Stimulated activated CD4-positive, alpha-beta T cell treated with anti-CD3 and anti-CD28 coated beads, Interleukin-1b, Interleukin-23, amount 100 ng/mL, for 24 hours (primary cell): ENCODE measurements at regions not wholly inside any gene's neighbourhood (a gene's known extent, or its start where the extent isn't known, plus 50 kb on each side); places are given as distances from the start of the nearest gene placed in this dataset.

Source experiments
- DNase-seq, 4 experiments: peaks; one replicate each; pipeline ENCODE4 v3.0.0-alpha.2; 2020; ENCODE audit warnings: low read depth in 4 of 4, low spot score in 1 of 4

DNA sequence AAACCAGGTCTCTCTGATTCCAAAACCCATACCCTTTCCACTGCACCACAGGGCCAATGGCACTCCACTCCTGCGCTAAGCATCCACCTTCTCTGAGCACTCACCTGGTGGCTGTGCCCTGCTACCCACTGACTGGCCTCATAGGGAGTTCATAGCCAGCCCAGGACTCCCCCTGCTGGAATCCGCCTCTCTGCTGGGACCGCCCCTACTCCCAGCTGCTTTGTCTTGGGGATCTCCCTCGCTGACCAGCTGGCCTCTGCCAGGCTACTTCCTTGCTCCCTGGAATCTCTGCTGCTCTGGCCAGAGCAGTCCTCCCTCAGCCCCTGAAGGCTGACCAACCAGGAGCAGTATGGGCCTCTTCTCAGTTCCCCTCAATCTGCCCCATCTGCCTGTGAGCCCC, 129.7 kb downstream of the FAXC start:
- DNase-seq, result no peak

- DNase-seq, result no peak
Measured at GRCh38 chr6:99216959-99217358, 132.5 kb downstream of the FAXC start.

GRCh38 chr6:99195986-99196655, 153.4 kb downstream of the FAXC start:
- DNase-seq, result no peak

DNA sequence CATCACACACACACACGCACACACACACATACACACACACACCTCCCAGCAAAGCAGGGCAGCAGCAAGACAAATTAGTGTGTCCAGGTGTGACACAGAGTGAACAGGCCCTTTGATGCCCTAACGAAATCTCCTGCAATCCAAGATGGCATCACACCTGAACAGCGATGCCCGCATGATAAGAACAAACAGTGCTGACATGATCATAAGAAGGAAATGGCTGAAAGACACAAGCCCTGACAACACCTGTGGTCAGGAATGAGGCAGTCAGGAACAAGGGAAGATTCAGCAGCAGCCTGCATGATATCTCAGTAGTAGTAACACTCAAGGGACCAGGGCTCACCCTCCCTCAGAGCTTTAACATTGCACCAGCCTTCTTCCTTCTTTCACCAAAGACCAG, 156.9 kb downstream of the FAXC start:
- no peak for DNase-seq

- DNase-seq, result peak in 1 of 4 experiments; percentile 15
Measured at GRCh38 chr6:99189823-99190721, 159.4 kb downstream of the FAXC start.

DNA sequence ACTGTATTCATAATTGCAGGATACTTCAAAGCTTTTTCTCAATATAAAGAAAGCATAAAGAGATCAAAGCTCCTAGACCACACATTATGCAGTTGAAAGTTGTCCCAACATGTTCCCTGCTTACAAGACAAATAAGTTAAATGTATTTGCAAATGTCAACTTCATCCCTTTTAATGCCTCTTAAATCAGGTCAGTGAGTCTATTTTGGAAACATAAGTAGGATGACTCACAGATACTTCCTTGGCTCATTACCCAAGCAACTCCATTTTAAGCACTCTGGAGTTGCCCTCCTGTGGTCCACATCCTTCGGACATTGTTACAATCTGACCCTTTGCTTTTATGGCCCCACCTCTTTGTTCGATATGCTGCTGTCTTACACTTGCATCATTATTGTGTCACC, 162.0 kb downstream of the FAXC start:
- no peak for DNase-seq

DNA sequence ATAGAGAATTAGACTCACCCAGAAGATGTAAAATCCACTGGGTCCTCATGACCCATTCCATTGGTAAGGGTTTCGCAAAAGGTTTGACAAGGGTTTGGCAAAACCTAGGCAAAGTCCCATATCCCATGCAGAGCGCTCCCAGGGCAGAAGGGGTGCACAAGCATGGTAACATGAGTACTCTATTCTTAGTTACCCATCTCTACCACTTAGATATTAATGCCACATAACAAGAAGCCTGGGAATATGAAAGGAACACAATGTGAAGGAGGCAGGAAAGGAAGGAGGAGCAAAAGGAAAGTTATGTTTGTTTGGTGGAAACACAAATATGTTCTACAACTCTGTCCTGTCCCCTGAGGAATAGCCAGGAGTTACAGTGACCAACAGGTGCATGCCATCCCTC, 163.1 kb downstream of the FAXC start:
- no peak for DNase-seq

DNA sequence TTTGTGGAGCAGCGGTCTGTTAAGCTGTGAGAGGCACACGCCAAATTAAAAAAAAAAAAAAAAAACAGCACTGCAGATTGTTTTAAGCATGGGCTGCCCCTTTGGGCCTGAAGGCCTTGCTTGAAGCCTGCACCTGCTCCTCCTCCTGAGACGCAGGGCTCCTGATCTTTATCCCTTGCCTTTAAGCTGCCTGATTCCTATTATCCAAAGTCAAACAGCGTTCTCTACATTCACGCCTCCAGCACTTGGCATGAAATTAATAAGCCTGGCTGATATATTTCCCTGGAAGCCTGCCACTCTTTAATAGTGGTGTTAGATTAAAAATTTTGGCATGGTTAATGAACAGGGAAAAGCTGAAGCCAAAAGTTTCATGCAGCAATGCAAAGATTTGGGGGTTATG, 163.9 kb downstream of the FAXC start:
- no peak for DNase-seq

DNA sequence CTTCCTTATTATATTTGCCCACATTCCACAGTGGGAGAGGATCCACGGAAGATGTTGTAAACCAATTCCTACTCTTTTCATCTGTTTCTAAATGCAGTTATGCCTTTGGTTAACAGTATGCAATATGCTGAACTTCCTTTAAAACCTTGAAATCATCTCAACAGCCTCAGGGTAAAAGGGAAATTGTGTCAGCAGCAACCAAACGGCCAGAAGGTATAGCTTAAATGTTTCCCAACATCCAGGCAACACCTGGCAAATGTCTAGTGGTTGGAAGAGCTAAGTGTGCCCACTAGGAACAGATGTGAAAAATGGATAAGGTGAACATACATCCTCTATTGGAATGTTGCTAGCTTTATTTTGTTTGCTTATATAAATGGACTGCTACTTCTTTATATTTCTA, 164.8 kb downstream of the FAXC start:
- no peak for DNase-seq

DNA sequence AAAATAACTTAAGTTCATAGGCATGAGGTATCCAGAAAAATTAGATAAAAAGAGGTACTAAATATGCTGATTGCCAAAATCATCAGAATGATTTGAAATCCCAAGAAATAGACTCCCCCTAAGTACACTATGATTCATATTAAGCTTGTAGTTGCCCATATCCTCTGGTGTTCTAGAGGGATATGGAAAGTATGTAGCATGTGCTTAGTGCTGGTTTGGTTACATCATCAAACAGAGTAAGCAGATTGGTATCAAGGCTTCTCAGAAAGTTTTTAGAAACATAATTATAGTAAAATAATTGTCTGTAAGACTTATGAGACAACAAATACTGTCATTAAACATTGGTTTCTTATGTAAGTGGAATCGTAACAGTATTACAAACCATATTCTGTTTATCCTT, 166.4 kb downstream of the FAXC start:
- DNase-seq, result no peak

DNA sequence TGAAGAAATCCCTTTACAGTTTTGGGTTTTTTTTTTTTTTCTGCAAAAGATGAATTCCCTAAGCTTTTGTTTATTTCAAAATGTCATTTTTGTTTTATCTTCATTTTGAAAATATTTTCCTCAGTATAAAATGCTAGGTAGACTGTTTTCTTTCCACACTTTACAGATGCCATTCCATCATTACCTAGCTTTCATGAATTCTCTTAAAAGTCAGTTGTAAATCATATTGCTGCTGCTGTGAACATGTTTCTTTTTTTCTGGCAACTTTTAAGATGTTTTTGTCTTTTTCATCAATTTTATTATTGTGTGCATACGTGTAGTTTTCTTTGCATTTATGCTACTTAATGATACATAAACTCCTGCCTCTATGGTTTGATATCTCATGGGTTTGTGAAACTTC, 168.3 kb downstream of the FAXC start:
- no peak for DNase-seq

- no peak for DNase-seq
Measured at GRCh38 chr6:99178168-99178567, 171.3 kb downstream of the FAXC start.

DNA sequence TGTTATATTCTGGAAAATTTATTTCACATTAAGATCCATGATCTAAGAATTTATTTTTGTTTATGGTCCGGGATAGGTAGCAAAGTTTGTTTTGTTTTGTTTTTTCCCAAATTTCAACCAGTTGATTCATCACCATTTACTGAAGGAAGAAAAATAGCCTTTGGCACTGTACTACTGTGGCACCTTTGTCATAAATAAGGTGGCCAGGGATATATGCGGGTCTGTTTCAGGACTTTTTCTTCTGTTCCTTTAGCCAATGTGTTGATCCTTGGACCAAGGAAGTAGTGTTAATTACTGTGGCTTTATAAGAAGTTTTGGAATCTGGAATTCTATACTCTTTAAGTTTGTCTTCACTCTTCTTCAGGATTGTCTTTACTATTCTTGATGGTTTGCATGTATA, 171.7 kb downstream of the FAXC start:
- DNase-seq, result no peak

DNA sequence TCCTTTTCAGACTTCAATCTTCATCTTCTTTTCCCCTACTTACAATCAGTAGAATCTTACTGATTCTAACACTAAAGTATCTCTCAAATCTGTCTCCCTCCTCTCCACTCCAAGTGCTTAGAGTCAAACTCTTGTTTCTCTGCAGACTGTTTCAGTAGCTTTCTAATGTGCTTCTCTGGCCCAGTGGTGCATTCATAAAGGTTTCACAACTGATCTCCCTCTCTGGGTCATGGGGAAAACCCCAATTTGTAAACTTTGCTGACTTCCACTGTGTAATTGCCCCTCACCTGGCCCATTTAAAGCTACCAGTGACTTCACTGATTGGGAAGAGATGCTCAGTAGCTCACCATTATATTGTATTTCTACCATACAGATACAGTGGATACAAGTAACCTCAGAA, 183.6 kb downstream of the FAXC start:
- no peak for DNase-seq

- no peak for DNase-seq
Measured at GRCh38 chr6:99152347-99152643, 197.2 kb downstream of the FAXC start.

DNA sequence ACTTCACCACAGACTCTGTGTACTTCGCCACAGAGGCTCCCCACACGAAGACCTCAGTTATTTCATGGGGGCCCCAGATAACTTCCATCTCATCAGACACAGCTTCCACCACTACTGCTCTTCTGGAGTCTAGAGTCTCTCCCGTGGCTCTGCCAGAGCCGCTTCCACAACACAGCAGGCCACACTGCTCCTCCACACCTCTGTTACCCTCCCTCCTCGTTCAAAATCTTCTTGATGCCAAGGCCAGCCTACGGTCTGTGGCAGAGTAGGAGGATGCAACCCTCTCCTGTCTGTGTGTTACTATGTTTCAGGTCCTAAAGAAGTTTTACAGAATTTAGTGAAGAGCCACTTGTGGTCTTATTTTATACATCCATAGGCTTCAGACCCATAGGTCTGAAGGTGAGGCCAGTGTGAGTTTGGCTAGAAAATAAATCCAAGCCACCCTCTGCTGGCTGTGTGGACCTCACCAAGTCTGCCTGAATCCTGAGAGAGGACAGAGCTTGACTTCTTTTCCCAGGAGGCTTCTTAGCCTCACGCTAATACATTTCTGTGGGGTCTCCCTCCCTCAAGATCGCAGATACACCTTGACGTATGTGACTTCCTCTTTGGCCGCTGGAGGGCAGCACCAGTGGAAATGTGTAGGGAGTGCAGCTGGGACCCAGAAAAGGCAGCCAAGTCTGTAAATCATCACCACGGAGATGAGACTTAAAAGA, 197.7 kb downstream of the FAXC start:
- DNase-seq, result peak in 3 of 4 experiments; percentile 0 to 13 (median 1)

- no peak for DNase-seq
Measured at GRCh38 chr6:99148761-99149160, 200.7 kb downstream of the FAXC start.

- no peak for DNase-seq
Measured at GRCh38 chr6:99148111-99148510, 200.4 kb upstream of the FBXL4 start.

GRCh38 chr6:99147206-99147605, 199.5 kb upstream of the FBXL4 start:
- DNase-seq, result no peak

GRCh38 chr6:99146711-99147110, 199.0 kb upstream of the FBXL4 start:
- no peak for DNase-seq

GRCh38 chr6:99145738-99146137, 198.0 kb upstream of the FBXL4 start:
- DNase-seq, result no peak
